HG03432 (cell line): ENCODE measurements at regions not wholly inside any gene's neighbourhood (a gene's known extent, or its start where the extent isn't known, plus 50 kb on each side); places are given as distances from the start of the nearest gene placed in this dataset.

ENCODE experiments used
- ATAC-seq: cut with Tn5 transposase; IDR thresholded peaks from one replicate; pipeline ENCODE4 v1.9.1; 2021; ENCODE audit warnings: mild to moderate bottlenecking, moderate library complexity; ENCODE audit not compliant: unreplicated experiment

DNA sequence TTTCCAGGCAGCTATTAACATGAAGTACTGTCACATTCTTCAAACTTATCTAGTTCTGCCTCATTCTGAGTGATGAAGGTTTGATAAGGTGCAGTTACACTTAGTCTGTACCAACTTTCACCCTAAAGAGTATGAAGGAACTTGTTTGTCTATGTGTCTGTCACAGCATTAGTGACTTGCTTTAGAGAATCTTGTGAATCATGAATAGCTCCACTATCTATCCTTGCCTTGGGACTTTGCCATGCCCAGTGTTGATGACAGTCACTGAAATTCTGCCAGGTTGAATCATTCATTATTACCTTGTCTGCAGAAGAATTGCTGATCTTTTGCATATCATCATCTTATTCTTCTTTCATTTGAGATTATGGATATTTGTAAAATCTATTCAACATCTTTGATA is 50.9 kb upstream of the A1CF start:
- ATAC-seq = no peak

DNA sequence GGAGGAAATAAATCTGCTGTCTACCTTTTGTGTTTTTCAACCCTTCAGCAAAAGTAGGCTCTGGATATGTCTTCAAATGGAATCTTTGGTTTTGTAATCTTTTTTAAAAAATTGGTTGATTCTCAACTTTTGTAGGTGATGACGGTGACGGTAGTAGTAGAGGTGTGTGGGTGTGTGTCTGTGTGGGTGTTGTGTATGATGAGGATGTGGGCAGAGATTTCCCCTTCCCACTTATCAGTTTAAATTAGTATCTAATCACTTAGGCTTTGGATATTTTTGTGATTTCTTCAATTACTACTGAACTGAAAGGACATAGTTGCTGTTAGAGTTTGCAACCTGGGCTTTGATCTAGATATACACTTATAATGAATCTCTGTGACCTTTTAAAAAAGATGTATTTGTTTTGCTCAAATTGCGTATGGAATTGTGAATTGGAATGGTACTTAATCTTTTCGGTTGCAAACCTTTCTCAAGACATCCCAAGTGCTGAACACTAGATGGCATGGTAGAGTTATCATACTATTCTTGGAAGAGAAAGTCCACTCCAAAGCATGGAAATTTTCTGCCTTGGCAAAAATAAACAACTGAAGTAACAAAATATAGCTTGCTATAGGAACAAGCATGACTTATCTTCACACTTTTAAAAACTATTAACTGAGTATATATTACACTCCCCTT is 51.9 kb upstream of the A1CF start:
- no peak for ATAC-seq

DNA sequence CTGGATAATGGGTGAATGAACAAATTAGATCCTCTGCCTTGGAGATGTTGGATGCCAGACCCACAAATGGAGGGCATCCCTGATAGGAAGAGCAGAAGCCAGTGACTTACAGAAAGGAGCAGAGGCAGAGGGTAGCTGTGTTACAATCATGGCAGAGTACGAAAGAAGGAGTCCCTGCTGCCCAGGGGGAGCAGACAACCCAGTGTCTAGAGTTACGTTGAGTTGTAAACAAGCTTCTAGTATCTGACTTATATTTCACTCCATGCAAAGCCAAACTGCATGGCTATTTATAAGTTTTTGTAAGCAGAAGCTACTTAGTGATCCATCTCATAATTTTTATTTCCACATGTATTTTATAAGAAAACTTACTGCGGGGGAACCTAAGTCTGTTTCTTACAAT is 56.2 kb upstream of the A1CF start:
- ATAC-seq = no peak

GRCh38 chr10:50946991-50947781 is 61.8 kb upstream of the A1CF start:
- no peak for ATAC-seq

- ATAC-seq = no peak
Observed at GRCh38 chr10:50951365-50951764, 65.9 kb upstream of the A1CF start.

DNA sequence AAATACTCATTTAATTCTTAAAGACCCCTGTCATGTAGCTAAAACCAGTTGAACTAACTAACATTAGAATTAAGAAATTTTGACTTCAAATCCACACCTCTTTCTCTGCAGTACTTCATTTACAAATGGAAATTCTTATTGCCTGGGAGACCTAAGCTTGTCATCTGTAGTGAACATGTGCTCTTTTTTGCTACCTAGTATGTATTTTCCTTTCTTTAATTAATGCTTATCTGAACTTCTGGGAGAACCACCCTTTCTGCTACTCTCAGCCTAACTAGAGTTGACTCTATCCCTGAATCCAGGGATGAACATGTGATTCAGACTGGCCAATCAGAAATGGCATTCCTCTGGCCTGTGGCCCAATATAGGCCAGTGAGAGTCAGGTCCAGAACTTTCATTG is 75.9 kb upstream of the A1CF start:
- ATAC-seq = no peak

GRCh38 chr10:50963063-50963462 is 77.6 kb upstream of the A1CF start:
- ATAC-seq = no peak

GRCh38 chr10:50968386-50969091 is 83.1 kb upstream of the A1CF start:
- ATAC-seq = no peak

GRCh38 chr10:50972591-50972990 is 87.2 kb upstream of the A1CF start:
- no peak for ATAC-seq

GRCh38 chr10:50981385-50981784 is 92.9 kb upstream of the PRKG1 start:
- no peak for ATAC-seq

GRCh38 chr10:50981904-50982303 is 92.4 kb upstream of the PRKG1 start:
- no peak for ATAC-seq

GRCh38 chr10:50982989-50983388 is 91.3 kb upstream of the PRKG1 start:
- ATAC-seq = no peak

- ATAC-seq = no peak
Observed at GRCh38 chr10:50987934-50988333, 86.4 kb upstream of the PRKG1 start.

DNA sequence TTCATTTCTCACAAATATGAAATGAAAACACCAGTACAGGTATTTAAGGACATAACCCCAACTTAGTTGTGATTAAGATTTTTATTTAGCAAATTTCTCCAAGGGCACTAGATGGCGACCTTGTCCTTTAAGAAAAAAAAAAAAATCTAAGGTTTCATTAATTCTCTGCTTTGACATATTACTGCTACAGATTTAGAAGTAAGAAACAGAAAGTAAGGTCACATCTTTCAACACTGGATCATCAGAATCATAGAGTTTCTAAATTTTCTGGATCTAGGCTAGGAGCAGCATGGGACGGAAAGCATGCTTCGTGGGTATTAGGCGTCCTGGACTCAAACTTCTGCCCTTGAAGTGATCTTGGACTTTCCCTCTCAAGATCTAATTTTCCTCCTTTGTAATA is 85.5 kb upstream of the PRKG1 start:
- ATAC-seq = no peak

GRCh38 chr10:50990568-50991455 is 83.5 kb upstream of the PRKG1 start:
- no peak for ATAC-seq

DNA sequence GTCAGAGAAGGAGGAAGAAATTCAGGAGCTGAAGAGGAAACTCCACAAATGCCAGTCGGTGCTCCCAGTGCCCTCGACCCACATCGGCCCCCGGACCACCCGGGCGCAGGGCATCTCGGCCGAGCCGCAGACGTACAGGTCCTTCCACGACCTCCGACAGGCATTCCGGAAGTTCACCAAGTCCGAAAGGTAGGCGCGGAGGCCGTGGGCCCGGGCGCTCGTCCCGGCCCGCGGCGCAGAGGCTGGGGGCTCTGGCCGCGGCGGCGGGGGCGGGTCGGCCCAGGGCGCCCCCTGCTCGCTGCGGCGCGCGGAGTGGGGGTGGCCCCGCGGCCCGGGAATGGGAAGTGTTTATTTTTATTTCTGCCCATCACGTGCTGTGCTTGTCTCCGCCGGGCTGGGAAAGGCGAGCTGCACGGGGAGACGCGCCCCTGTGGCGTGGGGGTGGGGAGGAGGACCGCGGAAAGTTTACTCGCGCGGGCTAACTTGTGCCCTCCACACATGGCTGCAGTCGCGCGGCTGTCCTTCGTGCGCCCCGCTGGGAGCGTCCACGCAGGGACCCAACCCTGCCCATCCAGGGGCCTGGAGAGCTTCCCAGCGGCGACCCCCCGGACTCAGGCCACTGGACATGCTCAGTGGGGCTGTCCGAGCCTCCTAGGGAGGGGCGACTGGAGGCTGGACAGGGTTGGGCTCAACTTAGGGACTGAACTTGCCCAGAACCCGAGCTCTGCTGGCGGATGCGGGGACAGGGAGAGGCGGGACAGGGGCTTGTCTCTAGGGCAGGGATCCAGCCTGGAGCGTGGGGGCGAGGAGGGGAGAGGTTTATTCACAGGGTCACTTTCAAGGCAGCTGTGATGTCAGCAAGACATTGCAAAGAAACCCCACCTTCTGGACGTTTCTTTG is 82.6 kb upstream of the PRKG1 start:
- ATAC-seq = no peak

DNA sequence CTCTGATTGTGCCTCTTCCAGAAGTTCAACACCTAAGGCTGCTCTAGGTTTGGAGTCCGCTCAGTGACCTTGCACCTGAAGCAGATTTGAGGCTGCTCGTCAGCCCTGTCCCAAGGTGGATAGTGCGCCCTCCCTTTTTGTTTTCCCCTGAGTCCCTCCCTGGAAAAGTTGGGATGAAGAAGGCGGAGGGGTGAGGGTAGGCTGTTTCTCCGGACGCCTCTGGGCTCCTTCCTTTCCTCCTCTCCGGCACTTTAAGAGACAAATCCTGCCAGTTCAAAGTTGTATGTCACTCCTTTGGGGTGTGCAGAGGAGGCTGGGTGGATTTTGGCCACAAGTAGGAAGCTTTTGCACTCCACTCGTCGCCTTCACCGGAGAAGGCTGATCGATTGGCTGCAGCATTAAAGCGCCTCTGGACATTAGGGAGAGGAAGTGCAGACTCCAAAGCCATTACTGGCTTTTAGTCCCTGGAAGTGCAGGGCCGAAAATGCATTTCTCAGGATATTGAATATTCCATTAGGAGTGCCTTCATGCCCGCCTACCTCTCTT is 81.9 kb upstream of the PRKG1 start:
- no peak for ATAC-seq

DNA sequence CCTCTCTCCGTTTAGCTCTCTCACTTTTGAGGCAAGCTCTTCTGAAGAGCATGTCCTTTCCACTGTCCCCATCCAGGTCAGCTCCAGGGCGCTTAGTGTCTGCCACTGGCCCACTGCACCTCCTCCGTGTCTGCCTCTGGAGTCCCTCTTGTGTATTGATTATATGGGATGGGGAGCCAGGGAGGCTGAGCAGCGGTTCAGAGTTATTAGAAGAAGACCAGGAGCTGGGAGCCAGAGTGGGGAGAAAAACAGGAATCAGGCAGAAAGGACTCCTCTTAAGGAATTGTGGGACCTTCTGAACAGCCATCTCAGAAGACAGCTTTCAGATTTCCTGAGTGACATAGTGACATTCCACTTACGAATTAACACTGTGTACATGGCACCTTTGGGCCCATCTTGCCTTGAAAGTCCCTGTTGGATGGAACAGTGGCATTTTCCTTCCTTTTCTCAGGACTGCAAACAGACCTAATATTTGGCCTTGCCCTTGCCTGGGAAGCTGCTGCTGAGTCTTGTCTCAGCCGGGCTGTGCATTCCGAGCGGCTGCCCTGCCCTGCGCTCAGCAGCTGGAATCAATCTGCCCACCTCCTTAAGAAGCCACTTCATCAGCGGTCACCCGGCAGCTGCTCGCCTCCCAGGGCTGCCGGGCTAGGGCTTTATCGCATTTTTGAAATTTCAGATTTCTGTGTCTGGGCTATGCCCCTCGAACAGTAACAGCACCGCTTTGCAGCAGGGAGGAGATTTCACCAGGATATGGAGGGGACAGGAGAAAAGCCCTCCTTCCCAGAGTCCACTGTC is 81.1 kb upstream of the PRKG1 start:
- ATAC-seq = no peak

GRCh38 chr10:50993771-50994251 is 80.5 kb upstream of the PRKG1 start:
- ATAC-seq = no peak
